B cell (primary cell): ENCODE measurements at regions not wholly inside any gene's neighbourhood (a gene's known extent, or its start where the extent isn't known, plus 50 kb on each side); places are given as distances from the start of the nearest gene placed in this dataset.

Source experiments
- ATAC-seq: fragments of 200-7000 bp; cut with Tn5 transposase; one replicate; pipeline ENCODE4 v1.10.0; 2021; ENCODE audit warnings: low read depth, mild to moderate bottlenecking, moderate number of reproducible peaks, moderate library complexity
- CTCF ChIA-PET: fragments of 350-600 bp; sonication (Branson Sonifier 250); formaldehyde crosslinking; loops from one replicate; lab custom pipeline; 2021; ENCODE audit warnings: antibody characterized with exemption, inconsistent platforms; lab: Charles Lee
- POLR2A ChIA-PET: fragments of 350-600 bp; sonication (Branson Sonifier 250); formaldehyde crosslinking; loops from one replicate; lab custom pipeline; 2021; ENCODE audit warnings: antibody characterized with exemption; lab: Charles Lee
- DNase-seq: peaks from one replicate; pipeline ENCODE4 v3.0.0; 2013
- H2AFZ ChIP-seq: 2 replicates; pipeline ENCODE4 v1.6.1; 2012; ENCODE audit warnings: mild to moderate bottlenecking, low read depth, low read length; ENCODE audit not compliant: insufficient read depth, poor library complexity, severe bottlenecking
- H3K27ac ChIP-seq, 2 donors: 1 replicate in 1 of 2; 2 replicates in 1 of 2; pipeline ENCODE4 v1.5.1; 2012 to 2013; ENCODE audit warnings: low read length in 2 of 2, mild to moderate bottlenecking in 2 of 2, moderate library complexity in 1 of 2
- H3K27me3 ChIP-seq, 4 experiments: fragments of 200-600 bp in 1 of 4; sonication (generic) in 1 of 4; replicated peaks in 1 of 4; 1 replicate in 2 of 4; 2 replicates in 2 of 4; pipeline versions ENCODE4 v1.6.1 to v1.7.0; 2013 to 2016; ENCODE audit warnings: low read length in 3 of 4, mild to moderate bottlenecking in 2 of 4, mixed read lengths in 1 of 4, moderate library complexity in 1 of 4; ENCODE audit not compliant: insufficient read depth in 4 of 4, control insufficient read depth in 3 of 4; ENCODE audit errors: control extremely low read depth in 1 of 4
- H3K36me3 ChIP-seq, 2 experiments: replicated peaks in 1 of 2; 1 replicate in 1 of 2; 2 replicates in 1 of 2; pipeline versions ENCODE4 v1.6.1 to v1.7.1; 2013; ENCODE audit warnings: low read length in 1 of 2; ENCODE audit not compliant: insufficient read depth in 2 of 2, control insufficient read depth in 1 of 2; ENCODE audit errors: control extremely low read depth in 1 of 2, extremely low read depth in 1 of 2
- H3K4me1 ChIP-seq, 2 donors: fragments of 200-600 bp in 1 of 2; sonication (generic) in 1 of 2; 1 replicate in 1 of 2; 2 replicates in 1 of 2; pipeline versions ENCODE4 v1.5.1 to v1.6.1; 2013 to 2017; ENCODE audit warnings: low read length in 2 of 2; ENCODE audit not compliant: control insufficient read depth in 2 of 2, insufficient read depth in 2 of 2
- H3K4me2 ChIP-seq: replicated peaks from 2 replicates; pipeline ENCODE3; 2012; ENCODE audit warnings: mild to moderate bottlenecking, low read depth, low read length; ENCODE audit not compliant: poor library complexity, severe bottlenecking
- H3K4me3 ChIP-seq, 5 experiments: fragments of 200-600 bp in 1 of 5; sonication (generic) in 1 of 5; 1 replicate in 3 of 5; 2 replicates in 2 of 5; pipeline versions ENCODE4 v1.5.1 to v1.7.0; 2011 to 2016; ENCODE audit warnings: low read length in 4 of 5, mild to moderate bottlenecking in 4 of 5, low read depth in 2 of 5, control low read depth in 1 of 5, moderate library complexity in 1 of 5; ENCODE audit not compliant: insufficient read depth in 1 of 5; ENCODE audit errors: control extremely low read depth in 1 of 5, extremely low read depth in 1 of 5
- H3K79me2 ChIP-seq: fragments of 200-600 bp; sonication (generic); one replicate; pipeline ENCODE4 v1.6.0; 2016; ENCODE audit warnings: low read length; ENCODE audit not compliant: control insufficient read depth, insufficient read depth
- H3K9ac ChIP-seq: fragments of 200-600 bp; sonication (generic); 2 replicates; pipeline ENCODE4 v1.6.1; 2017; ENCODE audit warnings: mild to moderate bottlenecking, low read length, moderate library complexity
- H3K9me3 ChIP-seq, 3 donors: one replicate each; pipeline versions ENCODE4 v1.6.1 to v1.7.1; 2013; ENCODE audit warnings: low read length in 2 of 3; ENCODE audit not compliant: control insufficient read depth in 2 of 3, insufficient read depth in 1 of 3; ENCODE audit errors: control extremely low read depth in 1 of 3
- H4K20me1 ChIP-seq: 2 replicates; pipeline ENCODE4 v1.6.0; 2012; ENCODE audit warnings: mild to moderate bottlenecking, low read length; ENCODE audit not compliant: insufficient read depth, control insufficient read depth, poor library complexity, severe bottlenecking
- H3K27ac Mint-ChIP-seq: one replicate; pipeline ENCODE4 v1.8.0; 2021; ENCODE audit warnings: mixed read lengths
- H3K27me3 Mint-ChIP-seq: one replicate; pipeline ENCODE4 v1.8.0; 2021; ENCODE audit warnings: mixed read lengths
- H3K4me1 Mint-ChIP-seq: one replicate; pipeline ENCODE4 v1.8.0; 2021; ENCODE audit warnings: mixed read lengths
- H3K4me3 Mint-ChIP-seq: one replicate; pipeline ENCODE4 v1.8.0; 2021; ENCODE audit warnings: mixed read lengths
- H3K9me3 Mint-ChIP-seq: one replicate; pipeline ENCODE4 v1.8.0; 2022; ENCODE audit warnings: mixed read lengths; ENCODE audit not compliant: insufficient read depth
- EZH2 ChIP-seq: IDR thresholded peaks from 2 replicates; pipeline ENCODE4 v1.6.1; 2012; ENCODE audit warnings: borderline replicate concordance, low read depth, mild to moderate bottlenecking, moderate library complexity, low read length; ENCODE audit not compliant: insufficient read depth, poor library complexity, severe bottlenecking
- WGBS: methylation state at CpG from one replicate; pipeline ENCODE4 v1.1.5; 2013; ENCODE audit warnings: missing lambda C conversion rate; ENCODE audit not compliant: insufficient coverage; 5-methylcytosine and 5-hydroxymethylcytosine counted together
- intact Hi-C: fragments of 100-400 bp; cut with micrococcal nuclease; formaldehyde crosslinking; loops from one replicate; pipeline ENCODE4 v1.10.0; 2022
- TF ChIP-seq, protein P1 (sequence below): fragments of 200-600 bp; IDR thresholded peaks from one replicate; pipeline ENCODE4 v1.8.0; 2022; ENCODE audit warnings: antibody characterized with exemption, mild to moderate bottlenecking

DNA sequence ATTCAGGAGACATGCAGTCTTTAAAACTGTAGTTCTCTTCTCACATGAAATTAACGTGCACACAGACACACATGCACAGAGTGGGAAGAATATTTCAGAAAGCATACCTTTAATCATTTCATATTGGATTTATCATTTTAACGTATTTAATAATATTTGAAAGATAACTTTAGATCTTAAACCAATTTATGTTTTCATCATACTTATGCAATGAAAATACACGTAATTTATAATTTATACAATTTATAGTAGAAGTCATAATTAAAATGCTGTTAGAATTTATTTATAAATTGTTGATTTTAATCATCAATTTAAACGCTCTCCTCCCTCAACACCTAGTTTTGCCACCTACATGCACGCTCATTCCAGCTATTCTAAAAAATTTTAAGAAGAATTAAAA is 894.9 kb upstream of the CTNND2 start:
- H3K4me3 Mint-ChIP-seq = no peak overlapping the region
- H3K79me2 ChIP-seq = no peaks in the 10 kb centered on the region
- no peak overlapping the region for H3K4me3 ChIP-seq
- H3K4me1 Mint-ChIP-seq = no peaks in the 10 kb centered on the region
- no peak overlapping the region for H3K9ac ChIP-seq
- no peak for TF ChIP-seq EZH2
- TF ChIP-seq, protein P1, sequence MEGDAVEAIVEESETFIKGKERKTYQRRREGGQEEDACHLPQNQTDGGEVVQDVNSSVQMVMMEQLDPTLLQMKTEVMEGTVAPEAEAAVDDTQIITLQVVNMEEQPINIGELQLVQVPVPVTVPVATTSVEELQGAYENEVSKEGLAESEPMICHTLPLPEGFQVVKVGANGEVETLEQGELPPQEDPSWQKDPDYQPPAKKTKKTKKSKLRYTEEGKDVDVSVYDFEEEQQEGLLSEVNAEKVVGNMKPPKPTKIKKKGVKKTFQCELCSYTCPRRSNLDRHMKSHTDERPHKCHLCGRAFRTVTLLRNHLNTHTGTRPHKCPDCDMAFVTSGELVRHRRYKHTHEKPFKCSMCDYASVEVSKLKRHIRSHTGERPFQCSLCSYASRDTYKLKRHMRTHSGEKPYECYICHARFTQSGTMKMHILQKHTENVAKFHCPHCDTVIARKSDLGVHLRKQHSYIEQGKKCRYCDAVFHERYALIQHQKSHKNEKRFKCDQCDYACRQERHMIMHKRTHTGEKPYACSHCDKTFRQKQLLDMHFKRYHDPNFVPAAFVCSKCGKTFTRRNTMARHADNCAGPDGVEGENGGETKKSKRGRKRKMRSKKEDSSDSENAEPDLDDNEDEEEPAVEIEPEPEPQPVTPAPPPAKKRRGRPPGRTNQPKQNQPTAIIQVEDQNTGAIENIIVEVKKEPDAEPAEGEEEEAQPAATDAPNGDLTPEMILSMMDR = no peak
- no peaks in the 10 kb centered on the region for H4K20me1 ChIP-seq
- WGBS = no CpG with 5 or more reads among the region's 5 CpGs
- no peaks in the 10 kb centered on the region for H3K27me3 Mint-ChIP-seq
- peaks cover 0 to 13% (median 0%) of the 10 kb centered on the region in 3 donors for H3K9me3 ChIP-seq
- H3K4me1 ChIP-seq = no peaks in the 10 kb centered on the region
- H2AFZ ChIP-seq = no peak overlapping the region
- CTCF ChIA-PET = no interaction called here
- intact Hi-C loops = no loop called here
- H3K4me2 ChIP-seq = no peak overlapping the region
- H3K9me3 Mint-ChIP-seq = peaks cover 4% of the 10 kb centered on the region
- H3K27ac Mint-ChIP-seq = no peak overlapping the region
- H3K27me3 ChIP-seq = no peaks in the 10 kb centered on the region
- ATAC-seq (no peak), DNase-seq (no peak)
- H3K36me3 ChIP-seq = no peaks in the 10 kb centered on the region
- H3K27ac ChIP-seq = no peak overlapping the region
- POLR2A ChIA-PET = no interaction called here

DNA sequence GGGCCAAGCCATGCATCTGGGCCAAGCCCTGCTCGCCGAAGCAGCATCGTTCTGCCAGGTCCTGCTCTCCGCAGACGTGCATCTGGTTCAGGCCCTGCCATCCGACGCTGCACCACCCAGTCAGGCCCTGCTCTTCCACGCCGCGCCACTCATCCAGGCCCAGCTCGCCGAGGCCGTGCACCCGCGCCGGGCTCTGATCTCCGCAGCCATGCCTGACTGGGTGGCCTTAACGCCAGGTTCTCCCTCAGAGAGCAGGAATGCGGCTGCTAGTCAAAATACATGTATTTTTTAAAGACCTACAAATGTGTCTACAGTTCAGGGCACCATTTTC is 891.1 kb upstream of the CTNND2 start:
- Histone ChIP-seq H3K4me1 (no peaks in the 10 kb centered on the region), H3K79me2 (no peaks in the 10 kb centered on the region), H3K27ac (no peak overlapping the region), H3K27me3 (no peaks in the 10 kb centered on the region), H3K36me3 (no peaks in the 10 kb centered on the region), H3K4me2 (no peak overlapping the region), H3K9ac (no peak overlapping the region), H4K20me1 (no peaks in the 10 kb centered on the region), H3K9me3 (peaks cover 0 to 17% (median 0%) of the 10 kb centered on the region in 3 donors), H3K4me3 (no peak overlapping the region), H2AFZ (no peak overlapping the region)
- Mint-ChIP-seq H3K27me3 (no peaks in the 10 kb centered on the region), H3K27ac (no peak overlapping the region), H3K4me3 (no peak overlapping the region), H3K4me1 (no peaks in the 10 kb centered on the region), H3K9me3 (peaks cover 4% of the 10 kb centered on the region)
- intact Hi-C loops = no loop called here
- DNase-seq = no peak
- 94% methylated on average over 18 of the region's 19 CpGs for WGBS
- TF ChIP-seq EZH2 = no peak
- TF ChIP-seq, protein P1 = no peak
- ATAC-seq = no peak
- POLR2A ChIA-PET = no interaction called here
- CTCF ChIA-PET = no interaction called here
